ENCODE measurements at regions not wholly inside any gene's neighbourhood (a gene's known extent, or its start where the extent isn't known, plus 50 kb on each side); places are given as distances from the start of the nearest gene placed in this dataset.

- H3K4me3 ChIP-seq (ENCODE audit: insufficient read depth, low read depth, low read length), result no peak overlapping the region
- DNase-seq, result no peak
- H3K27me3 ChIP-seq (ENCODE audit: control insufficient read depth, insufficient read depth, low read length), result no peaks in the 10 kb centered on the region
- H3K36me3 ChIP-seq (replicated peaks; ENCODE audit: control insufficient read depth, insufficient read depth, low read length), result no peaks in the 10 kb centered on the region
Measured at GRCh38 chr10:58992830-58993460, 183.5 kb upstream of the PHYHIPL start.

- no peak for DNase-seq
- no peaks in the 10 kb centered on the region for H3K36me3 ChIP-seq (replicated peaks; ENCODE audit: control insufficient read depth, insufficient read depth, low read length)
- no peaks in the 10 kb centered on the region for H3K27me3 ChIP-seq (ENCODE audit: control insufficient read depth, insufficient read depth, low read length)
- no peak overlapping the region for H3K4me3 ChIP-seq (ENCODE audit: insufficient read depth, low read depth, low read length)
Measured at GRCh38 chr10:58993480-58994221, 182.8 kb upstream of the PHYHIPL start.

DNA sequence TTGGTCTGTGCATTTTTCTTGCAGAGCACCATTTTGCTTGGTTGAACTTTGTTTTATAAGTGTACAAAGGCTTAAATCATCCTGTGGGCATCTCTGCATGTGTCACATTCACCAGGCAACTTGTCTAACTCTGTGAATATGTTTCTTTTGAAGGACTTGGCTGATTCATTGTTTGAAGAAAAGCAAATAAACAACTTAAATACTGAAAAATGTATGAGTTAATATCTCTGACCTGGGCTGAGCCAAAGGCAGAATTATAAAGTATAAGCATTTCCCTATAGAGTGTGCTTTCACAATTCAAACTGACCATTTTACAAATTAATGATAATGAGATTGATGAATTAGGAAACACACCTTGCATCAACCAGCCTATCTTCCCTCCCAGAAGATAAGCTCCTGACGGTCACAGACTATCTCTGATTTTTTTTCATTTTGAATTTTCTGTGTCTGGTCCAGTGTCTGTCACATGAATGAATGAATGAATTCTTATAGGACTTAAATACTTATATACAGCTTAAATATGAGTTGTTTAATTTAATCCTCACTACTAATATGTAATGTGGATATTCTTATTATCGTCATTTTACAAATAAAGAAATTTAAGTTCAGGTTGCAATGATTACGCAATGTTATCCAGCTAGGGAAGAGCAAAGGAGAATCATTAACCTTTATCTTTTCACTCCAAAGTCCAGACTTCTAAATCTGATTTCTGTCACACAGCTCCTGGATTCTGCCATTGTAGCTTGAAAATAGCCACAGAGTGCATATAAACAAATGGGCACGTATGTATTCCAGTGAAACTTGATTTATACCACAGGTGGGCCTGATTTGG is 182.0 kb upstream of the PHYHIPL start:
- Histone ChIP-seq H3K36me3 (replicated peaks; ENCODE audit: control insufficient read depth, insufficient read depth, low read length) (no peaks in the 10 kb centered on the region), H3K4me3 (ENCODE audit: insufficient read depth, low read depth, low read length) (no peak overlapping the region), H3K27me3 (ENCODE audit: control insufficient read depth, insufficient read depth, low read length) (no peaks in the 10 kb centered on the region)
- DNase-seq, result no peak

DNA sequence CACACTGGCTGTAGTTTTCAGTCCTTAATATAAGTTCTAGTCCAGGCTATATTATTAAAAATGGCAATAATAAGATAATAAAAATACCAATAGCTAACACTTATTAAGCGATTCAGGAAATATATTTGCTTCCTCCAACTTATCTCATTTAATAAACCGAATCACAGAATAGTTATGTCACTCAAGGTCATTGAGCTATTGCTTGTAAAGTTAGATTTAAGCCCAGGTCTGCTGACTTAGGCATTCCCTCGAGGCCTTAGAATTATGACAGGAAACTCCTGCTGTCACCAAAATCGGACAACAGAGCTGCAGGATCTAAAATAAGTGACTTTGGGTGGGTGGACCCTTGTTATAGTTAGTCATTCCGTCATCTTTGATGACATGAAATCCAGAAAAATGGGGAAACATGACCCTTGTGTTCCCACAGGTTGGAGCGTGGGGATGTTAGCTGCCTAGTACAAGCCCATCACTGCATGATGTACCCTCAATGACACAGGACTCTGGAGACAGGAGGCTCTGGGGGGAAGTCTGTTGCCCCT is 181.3 kb upstream of the PHYHIPL start:
- DNase-seq, result no peak
- H3K4me3 ChIP-seq (ENCODE audit: insufficient read depth, low read depth, low read length), result no peak overlapping the region
- H3K36me3 ChIP-seq (replicated peaks; ENCODE audit: control insufficient read depth, insufficient read depth, low read length), result no peaks in the 10 kb centered on the region
- H3K27me3 ChIP-seq (ENCODE audit: control insufficient read depth, insufficient read depth, low read length), result no peaks in the 10 kb centered on the region

- H3K4me3 ChIP-seq (ENCODE audit: insufficient read depth, low read depth, low read length), result no peak overlapping the region
- no peak for DNase-seq
- no peaks in the 10 kb centered on the region for H3K27me3 ChIP-seq (ENCODE audit: control insufficient read depth, insufficient read depth, low read length)
- H3K36me3 ChIP-seq (replicated peaks; ENCODE audit: control insufficient read depth, insufficient read depth, low read length), result no peaks in the 10 kb centered on the region
Measured at GRCh38 chr10:58996063-58996462, 180.4 kb upstream of the PHYHIPL start.

- no peak for DNase-seq
- no peak overlapping the region for H3K4me3 ChIP-seq (ENCODE audit: insufficient read depth, low read depth, low read length)
- no peaks in the 10 kb centered on the region for H3K36me3 ChIP-seq (replicated peaks; ENCODE audit: control insufficient read depth, insufficient read depth, low read length)
- no peaks in the 10 kb centered on the region for H3K27me3 ChIP-seq (ENCODE audit: control insufficient read depth, insufficient read depth, low read length)
Measured at GRCh38 chr10:58996866-58997265, 179.6 kb upstream of the PHYHIPL start.

DNA sequence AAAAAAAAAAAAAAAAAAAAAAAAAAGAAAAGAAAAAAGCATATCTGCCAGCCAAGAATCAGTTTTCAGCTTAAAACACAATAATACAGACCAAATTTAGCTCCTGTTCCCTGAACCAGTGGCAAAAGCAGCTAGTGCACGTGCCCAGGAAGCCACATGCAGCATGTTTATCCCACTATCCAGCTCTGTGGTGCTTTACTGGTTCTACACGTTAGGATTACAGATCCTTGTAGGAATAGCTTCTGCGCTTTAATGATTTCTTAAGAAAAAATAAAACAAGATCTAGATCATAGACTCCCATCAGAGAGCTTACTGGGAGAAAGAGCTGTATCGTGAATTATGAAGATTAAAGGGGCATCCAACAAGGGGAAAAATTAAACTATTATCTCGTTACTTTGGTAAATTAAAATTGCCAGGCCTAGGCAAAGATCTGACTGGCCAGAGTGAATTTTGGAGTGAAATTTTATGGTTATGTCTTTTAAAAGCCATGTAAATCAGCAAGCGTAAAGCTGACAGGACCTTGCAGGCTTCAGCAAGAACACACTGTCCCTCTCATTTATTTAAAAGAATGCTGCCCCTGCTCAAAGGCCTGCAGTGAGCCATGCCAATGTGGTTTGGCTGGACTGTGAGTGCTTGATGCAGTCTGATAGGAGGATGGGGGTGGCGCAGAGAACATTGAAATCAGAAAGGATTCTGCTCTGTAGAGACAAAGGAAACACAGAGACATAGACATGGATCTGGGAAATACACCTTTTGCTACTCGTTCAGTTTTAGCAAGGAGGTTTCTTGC is 177.3 kb upstream of the PHYHIPL start:
- H3K36me3 ChIP-seq (replicated peaks; ENCODE audit: control insufficient read depth, insufficient read depth, low read length), result no peaks in the 10 kb centered on the region
- H3K4me3 ChIP-seq (ENCODE audit: insufficient read depth, low read depth, low read length), result no peak overlapping the region
- no peaks in the 10 kb centered on the region for H3K27me3 ChIP-seq (ENCODE audit: control insufficient read depth, insufficient read depth, low read length)
- DNase-seq, result no peak

- Histone ChIP-seq H3K27me3 (ENCODE audit: control insufficient read depth, insufficient read depth, low read length) (no peaks in the 10 kb centered on the region), H3K36me3 (replicated peaks; ENCODE audit: control insufficient read depth, insufficient read depth, low read length) (no peaks in the 10 kb centered on the region), H3K4me3 (ENCODE audit: insufficient read depth, low read depth, low read length) (no peak overlapping the region)
- DNase-seq, result no peak
Measured at GRCh38 chr10:59000162-59000825, 176.1 kb upstream of the PHYHIPL start.

DNA sequence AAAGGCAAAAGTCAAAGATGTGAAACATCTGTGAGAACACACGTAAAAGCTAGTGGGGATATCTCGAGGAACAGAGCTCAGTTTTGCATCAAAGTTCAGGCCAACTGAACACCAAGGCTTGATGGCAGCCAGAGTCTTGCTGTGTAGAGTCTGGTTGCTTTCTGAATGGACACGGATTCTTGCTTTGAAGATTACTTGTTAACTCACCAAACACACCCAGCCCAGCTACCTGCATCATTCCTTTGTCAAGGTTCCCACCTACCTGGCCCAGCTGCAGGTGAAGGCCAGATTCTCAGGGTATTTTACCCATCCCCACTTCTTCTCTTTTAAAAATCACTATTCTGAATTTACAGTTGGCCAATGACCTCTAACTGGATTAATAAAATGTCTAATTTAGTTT is 174.4 kb upstream of the PHYHIPL start:
- DNase-seq, result no peak
- no peak overlapping the region for H3K4me3 ChIP-seq (ENCODE audit: insufficient read depth, low read depth, low read length)
- no peaks in the 10 kb centered on the region for H3K36me3 ChIP-seq (replicated peaks; ENCODE audit: control insufficient read depth, insufficient read depth, low read length)
- H3K27me3 ChIP-seq (ENCODE audit: control insufficient read depth, insufficient read depth, low read length), result no peaks in the 10 kb centered on the region

DNA sequence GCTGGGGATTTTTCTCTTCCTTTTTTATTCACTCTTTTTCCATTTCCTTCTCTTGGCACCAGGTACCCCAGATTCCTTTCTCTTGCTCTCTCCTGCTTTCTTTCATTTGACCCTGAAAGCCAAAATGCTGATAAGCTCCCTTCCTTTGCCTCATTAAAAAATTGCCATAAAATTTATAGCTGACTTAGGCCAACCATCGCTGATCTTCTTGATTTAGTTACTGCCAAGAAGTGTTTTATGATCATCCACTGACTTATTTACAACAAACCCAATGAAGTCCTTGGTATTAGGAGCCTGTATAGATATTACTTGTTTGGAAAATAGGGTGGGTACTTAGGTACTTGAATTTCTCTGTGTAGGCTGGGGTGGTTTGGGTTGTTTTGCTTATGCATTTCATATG is 173.2 kb upstream of the PHYHIPL start:
- Histone ChIP-seq H3K4me3 (ENCODE audit: insufficient read depth, low read depth, low read length) (no peak overlapping the region), H3K27me3 (ENCODE audit: control insufficient read depth, insufficient read depth, low read length) (no peaks in the 10 kb centered on the region), H3K36me3 (replicated peaks; ENCODE audit: control insufficient read depth, insufficient read depth, low read length) (no peaks in the 10 kb centered on the region)
- no peak for DNase-seq

DNA sequence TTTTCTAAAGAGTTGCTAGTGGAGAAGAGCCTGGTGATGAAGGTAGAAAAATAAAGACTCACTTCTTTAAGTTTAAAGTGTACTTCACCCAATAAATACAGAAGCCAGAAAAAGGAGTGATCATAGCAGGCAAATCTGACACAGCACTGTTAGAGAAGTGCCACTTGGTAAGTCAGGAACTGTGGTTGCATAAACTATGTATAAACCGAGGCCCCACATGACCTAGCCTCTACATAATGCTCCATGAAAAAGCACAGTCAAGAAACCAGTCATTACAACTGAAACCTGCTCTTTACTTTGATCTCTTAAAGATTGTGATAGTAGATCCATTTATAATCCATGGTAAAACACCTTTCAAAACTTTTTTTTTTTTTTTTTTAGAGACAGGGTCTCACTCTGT is 172.1 kb upstream of the PHYHIPL start:
- Histone ChIP-seq H3K27me3 (ENCODE audit: control insufficient read depth, insufficient read depth, low read length) (no peaks in the 10 kb centered on the region), H3K36me3 (replicated peaks; ENCODE audit: control insufficient read depth, insufficient read depth, low read length) (no peaks in the 10 kb centered on the region), H3K4me3 (ENCODE audit: insufficient read depth, low read depth, low read length) (no peak overlapping the region)
- no peak for DNase-seq

- no peak for DNase-seq
- Histone ChIP-seq H3K36me3 (replicated peaks; ENCODE audit: control insufficient read depth, insufficient read depth, low read length) (no peaks in the 10 kb centered on the region), H3K4me3 (ENCODE audit: insufficient read depth, low read depth, low read length) (no peak overlapping the region), H3K27me3 (ENCODE audit: control insufficient read depth, insufficient read depth, low read length) (no peaks in the 10 kb centered on the region)
Measured at GRCh38 chr10:59006511-59007306, 169.7 kb upstream of the PHYHIPL start.

GRCh38 chr10:59007307-59008025 is 169.0 kb upstream of the PHYHIPL start:
- Histone ChIP-seq H3K4me3 (ENCODE audit: insufficient read depth, low read depth, low read length) (no peak overlapping the region), H3K27me3 (ENCODE audit: control insufficient read depth, insufficient read depth, low read length) (no peaks in the 10 kb centered on the region), H3K36me3 (replicated peaks; ENCODE audit: control insufficient read depth, insufficient read depth, low read length) (no peaks in the 10 kb centered on the region)
- DNase-seq, result no peak
